ENCODE measurements at regions not wholly inside any gene's neighbourhood (a gene's known extent, or its start where the extent isn't known, plus 50 kb on each side); places are given as distances from the start of the nearest gene placed in this dataset.

- TF ChIP-seq CTCF (IDR thresholded peaks at IDR 0.05) (no peak), REST (IDR thresholded peaks at IDR 0.05; ENCODE audit: insufficient read depth in 1 of 2, low read depth in 2 of 2, low read length in 1 of 2) (no peak)
Observed at GRCh38 chr17:13825526-13826040, 223.9 kb upstream of the HS3ST3A1 start.
